Panc1 (cell line): ENCODE measurements at regions not wholly inside any gene's neighbourhood (a gene's known extent, or its start where the extent isn't known, plus 50 kb on each side); places are given as distances from the start of the nearest gene placed in this dataset.

ENCODE experiments used
- CTCF ChIP-seq: fragments of 450-650 bp; IDR thresholded peaks from 2 replicates; pipeline ENCODE4 v1.5.1; 2017; ENCODE audit warnings: mild to moderate bottlenecking
- POLR2AphosphoS5 ChIP-seq: IDR thresholded peaks from 2 replicates; pipeline ENCODE4 v1.6.1; 2012; ENCODE audit warnings: mild to moderate bottlenecking, low read depth, low read length, moderate library complexity
- REST ChIP-seq, 2 experiments: IDR thresholded peaks; 2 replicates each; pipeline ENCODE4 v1.6.1; 2011 to 2012; ENCODE audit warnings: low read depth in 2 of 2, control low read depth in 1 of 2, low read length in 1 of 2, mild to moderate bottlenecking in 1 of 2, moderate library complexity in 1 of 2; ENCODE audit not compliant: insufficient read depth in 1 of 2
- SIN3A ChIP-seq: IDR thresholded peaks from 2 replicates; pipeline ENCODE4 v1.6.1; 2012; ENCODE audit warnings: low read depth, mild to moderate bottlenecking, low read length, moderate library complexity, borderline replicate concordance; ENCODE audit not compliant: insufficient read depth
- TCF7L2 ChIP-seq: IDR thresholded peaks from 2 replicates; pipeline ENCODE4 v1.6.1; 2011; ENCODE audit warnings: mild to moderate bottlenecking, low read depth, low read length, inconsistent platforms

GRCh38 chr1:93808871-93809270 lies 70.1 kb downstream of the DNTTIP2 start:
- TF ChIP-seq CTCF (no peak), REST (IDR thresholded peaks at IDR 0.05; ENCODE audit: insufficient read depth in 1 of 2, low read depth in 2 of 2, low read length in 1 of 2) (no peak), TCF7L2 (no peak), POLR2AphosphoS5 (no peak), SIN3A (no peak)
